Posterior cingulate gyrus (tissue), 11 donors: ENCODE measurements at regions not wholly inside any gene's neighbourhood (a gene's known extent, or its start where the extent isn't known, plus 50 kb on each side); places are given as distances from the start of the nearest gene placed in this dataset.
A peak's percentile ranks its signal among the peaks of the same experiment; 100 is the strongest.
"Not testable (repeated sequence)": the region's sequence is repeated elsewhere in the genome, so short reads cannot be mapped to it uniquely, and the experiment has no call there.

Experiments
- DNase-seq, 10 donors: peaks; one replicate each; pipeline versions ENCODE4 v3.0.0 to v3.0.0-alpha.2; 2020 to 2021; ENCODE audit warnings: mixed read lengths in 3 of 10
- intact Hi-C: fragments of 100-400 bp; cut with DNase I; formaldehyde crosslinking; loops from one replicate; pipeline ENCODE4 v1.15.1; 2023

- no peak for DNase-seq
- intact Hi-C loops = no loop called here
These were observed 161.2 kb upstream of the CHD1 start for GRCh38 chr5:99089822-99090549.

GRCh38 chr5:99088309-99088708 lies 159.5 kb upstream of the CHD1 start:
- intact Hi-C loops = no loop called here
- no peak for DNase-seq

GRCh38 chr5:99083197-99083596 lies 154.4 kb upstream of the CHD1 start:
- intact Hi-C loops = no loop called here
- DNase-seq = no peak

GRCh38 chr5:99081711-99082110 lies 152.9 kb upstream of the CHD1 start:
- no peak for DNase-seq
- intact Hi-C loops = no loop called here

GRCh38 chr5:99076723-99077640 lies 148.2 kb upstream of the CHD1 start:
- intact Hi-C loops = no loop called here
- no peak for DNase-seq

GRCh38 chr5:99072846-99073245 lies 144.0 kb upstream of the CHD1 start:
- intact Hi-C loops = no loop called here
- no peak for DNase-seq

GRCh38 chr5:99070822-99071221 lies 142.0 kb upstream of the CHD1 start:
- intact Hi-C loops = no loop called here
- no peak for DNase-seq

- no peak for DNase-seq
- intact Hi-C loops = no loop called here
These were observed 141.6 kb upstream of the CHD1 start for GRCh38 chr5:99070362-99070761.

- intact Hi-C loops = loop anchor here (10.0 kb wide), 1 partner anchor 164 kb away; no protein-coding TSS in a partner anchor
These were observed 140.3 kb upstream of the CHD1 start for GRCh38 chr5:99068944-99069650.

GRCh38 chr5:99063737-99064136 lies 134.9 kb upstream of the CHD1 start:
- no peak for DNase-seq
- intact Hi-C loops = loop anchor here (10.0 kb wide), 1 partner anchor 159 kb away; no protein-coding TSS in a partner anchor

More at GRCh38 chr5:99068944-99069650, 140.3 kb upstream of the CHD1 start:
- DNase-seq = no peak

GRCh38 chr5:99061711-99062110 lies 132.9 kb upstream of the CHD1 start:
- intact Hi-C loops = loop anchor here (10.0 kb wide), 1 partner anchor 157 kb away; no protein-coding TSS in a partner anchor
- DNase-seq = no peak

- intact Hi-C loops = loop anchor here (10.0 kb wide), 1 partner anchor 156 kb away; no protein-coding TSS in a partner anchor
- DNase-seq = peak in 1 of 10 donors; percentile 50
These were observed 132.5 kb upstream of the CHD1 start for GRCh38 chr5:99061299-99061698.

- peak; percentile 35 to 95 (median 74) for DNase-seq
- intact Hi-C loops = loop anchor here (10.0 kb wide), 1 partner anchor 156 kb away; no protein-coding TSS in a partner anchor
These were observed 131.8 kb upstream of the CHD1 start for GRCh38 chr5:99060306-99061261.

GRCh38 chr5:99059685-99060084 lies 130.9 kb upstream of the CHD1 start:
- intact Hi-C loops = loop anchor here (10.0 kb wide), 1 partner anchor 155 kb away; no protein-coding TSS in a partner anchor
- DNase-seq = no peak

GRCh38 chr5:99058466-99058865 lies 129.7 kb upstream of the CHD1 start:
- intact Hi-C loops = no loop called here

GRCh38 chr5:99054972-99055371 lies 126.2 kb upstream of the CHD1 start:
- intact Hi-C loops = no loop called here

More at GRCh38 chr5:99058466-99058865, 129.7 kb upstream of the CHD1 start:
- no peak for DNase-seq

GRCh38 chr5:99045871-99046270 lies 117.1 kb upstream of the CHD1 start:
- no peak for DNase-seq
- intact Hi-C loops = no loop called here

More at GRCh38 chr5:99054972-99055371, 126.2 kb upstream of the CHD1 start:
- DNase-seq = no peak

- intact Hi-C loops = not testable (repeated sequence)
- DNase-seq = peak in 1 of 10 donors; percentile 12
These were observed 114.5 kb upstream of the CHD1 start for GRCh38 chr5:99043257-99043656.

GRCh38 chr5:99037668-99038067 lies 108.9 kb upstream of the CHD1 start:
- intact Hi-C loops = loop anchor here (10.0 kb wide), 1 partner anchor 263 kb away; the partner anchor contains the start of gene RGMB
- no peak for DNase-seq
